IPS-18a (cell line): ENCODE measurements at regions not wholly inside any gene's neighbourhood (a gene's known extent, or its start where the extent isn't known, plus 50 kb on each side); places are given as distances from the start of the nearest gene placed in this dataset.
"Not testable (repeated sequence)": the region's sequence is repeated elsewhere in the genome, so short reads cannot be mapped to it uniquely, and the experiment has no call there.

Experiments
- H3K27ac ChIP-seq: one replicate; pipeline ENCODE4 v1.5.1; 2013; ENCODE audit warnings: low read length
- H3K27me3 ChIP-seq: one replicate; pipeline ENCODE4 v1.6.1; 2013; ENCODE audit warnings: mild to moderate bottlenecking, low read length; ENCODE audit not compliant: control insufficient read depth, insufficient read depth
- H3K36me3 ChIP-seq: one replicate; pipeline ENCODE4 v1.6.1; 2013; ENCODE audit warnings: low read depth, low read length; ENCODE audit not compliant: control insufficient read depth
- H3K4me1 ChIP-seq: one replicate; pipeline ENCODE4 v1.6.1; 2013; ENCODE audit warnings: low read depth, low read length; ENCODE audit not compliant: control insufficient read depth
- H3K4me3 ChIP-seq: one replicate; pipeline ENCODE4 v1.5.1; 2013; ENCODE audit warnings: low read length
- H3K9ac ChIP-seq: one replicate; pipeline ENCODE4 v1.6.1; 2013; ENCODE audit warnings: mild to moderate bottlenecking, low read length, moderate library complexity
- H3K9me3 ChIP-seq: one replicate; pipeline ENCODE4 v1.6.1; 2013; ENCODE audit warnings: low read depth, low read length; ENCODE audit not compliant: control insufficient read depth

- no peaks in the 10 kb centered on the region for H3K9me3 ChIP-seq
- H3K27me3 ChIP-seq = no peaks in the 10 kb centered on the region
- no peaks in the 10 kb centered on the region for H3K36me3 ChIP-seq
- no peak overlapping the region for H3K27ac ChIP-seq
- H3K4me1 ChIP-seq = no peaks in the 10 kb centered on the region
- H3K9ac ChIP-seq = no peak overlapping the region
- no peak overlapping the region for H3K4me3 ChIP-seq
These were observed 462.2 kb downstream of the PLOD2 start for GRCh38 chr3:145698749-145699148.

- Histone ChIP-seq H3K9me3 (no peaks in the 10 kb centered on the region), H3K4me3 (no peak overlapping the region), H3K27me3 (no peaks in the 10 kb centered on the region), H3K4me1 (no peaks in the 10 kb centered on the region), H3K9ac (no peak overlapping the region), H3K27ac (no peak overlapping the region), H3K36me3 (no peaks in the 10 kb centered on the region)
These were observed 457.0 kb downstream of the PLOD2 start for GRCh38 chr3:145704020-145704419.

- H3K4me1 ChIP-seq, H3K4me3 ChIP-seq, H3K9me3 ChIP-seq, H3K9ac ChIP-seq, H3K36me3 ChIP-seq, H3K27ac ChIP-seq, H3K27me3 ChIP-seq: not testable (repeated sequence)
These were observed 451.2 kb downstream of the PLOD2 start for GRCh38 chr3:145709779-145710178.

- no peaks in the 10 kb centered on the region for H3K9me3 ChIP-seq
- no peak overlapping the region for H3K9ac ChIP-seq
- H3K27me3 ChIP-seq = no peaks in the 10 kb centered on the region
- H3K4me3 ChIP-seq = no peak overlapping the region
- peaks cover 9% of the 10 kb centered on the region for H3K4me1 ChIP-seq
- no peaks in the 10 kb centered on the region for H3K36me3 ChIP-seq
- no peak overlapping the region for H3K27ac ChIP-seq
These were observed 444.5 kb downstream of the PLOD2 start for GRCh38 chr3:145716519-145716918.

GRCh38 chr3:145719114-145719513 lies 441.9 kb downstream of the PLOD2 start:
- no peak overlapping the region for H3K27ac ChIP-seq
- no peaks in the 10 kb centered on the region for H3K36me3 ChIP-seq
- H3K4me1 ChIP-seq = peaks cover 11% of the 10 kb centered on the region
- H3K9me3 ChIP-seq = no peaks in the 10 kb centered on the region
- no peaks in the 10 kb centered on the region for H3K27me3 ChIP-seq
- no peak overlapping the region for H3K9ac ChIP-seq
- no peak overlapping the region for H3K4me3 ChIP-seq

GRCh38 chr3:145721273-145721805 lies 439.6 kb downstream of the PLOD2 start:
- Histone ChIP-seq H3K27me3 (no peaks in the 10 kb centered on the region), H3K4me1 (peaks cover 11% of the 10 kb centered on the region), H3K36me3 (no peaks in the 10 kb centered on the region), H3K4me3 (no peak overlapping the region), H3K27ac (no peak overlapping the region), H3K9ac (no peak overlapping the region), H3K9me3 (no peaks in the 10 kb centered on the region)

GRCh38 chr3:145721815-145722214 lies 439.2 kb downstream of the PLOD2 start:
- no peaks in the 10 kb centered on the region for H3K36me3 ChIP-seq
- H3K9me3 ChIP-seq = no peaks in the 10 kb centered on the region
- no peak overlapping the region for H3K4me3 ChIP-seq
- H3K4me1 ChIP-seq = peaks cover 11% of the 10 kb centered on the region
- H3K9ac ChIP-seq = no peak overlapping the region
- no peaks in the 10 kb centered on the region for H3K27me3 ChIP-seq
- no peak overlapping the region for H3K27ac ChIP-seq

- Histone ChIP-seq H3K4me1 (no peaks in the 10 kb centered on the region), H3K36me3 (no peaks in the 10 kb centered on the region), H3K9ac (no peak overlapping the region), H3K27me3 (no peaks in the 10 kb centered on the region), H3K27ac (no peak overlapping the region), H3K9me3 (no peaks in the 10 kb centered on the region), H3K4me3 (no peak overlapping the region)
These were observed 433.5 kb downstream of the PLOD2 start for GRCh38 chr3:145727476-145727875.

- no peak overlapping the region for H3K27ac ChIP-seq
- H3K36me3 ChIP-seq = no peaks in the 10 kb centered on the region
- no peaks in the 10 kb centered on the region for H3K4me1 ChIP-seq
- no peak overlapping the region for H3K4me3 ChIP-seq
- H3K9me3 ChIP-seq = no peaks in the 10 kb centered on the region
- H3K27me3 ChIP-seq = no peaks in the 10 kb centered on the region
- H3K9ac ChIP-seq = no peak overlapping the region
These were observed 425.4 kb downstream of the PLOD2 start for GRCh38 chr3:145735631-145736030.

- Histone ChIP-seq H3K4me3 (no peak overlapping the region), H3K9ac (no peak overlapping the region), H3K36me3 (no peaks in the 10 kb centered on the region), H3K27ac (no peak overlapping the region), H3K4me1 (no peaks in the 10 kb centered on the region), H3K9me3 (no peaks in the 10 kb centered on the region), H3K27me3 (no peaks in the 10 kb centered on the region)
These were observed 423.0 kb downstream of the PLOD2 start for GRCh38 chr3:145737952-145738351.

- Histone ChIP-seq H3K27ac (no peak overlapping the region), H3K4me1 (no peaks in the 10 kb centered on the region), H3K9me3 (no peaks in the 10 kb centered on the region)
These were observed 421.1 kb downstream of the PLOD2 start for GRCh38 chr3:145739926-145740325.

GRCh38 chr3:145750657-145751056 lies 410.3 kb downstream of the PLOD2 start:
- no peaks in the 10 kb centered on the region for H3K9me3 ChIP-seq
- no peak overlapping the region for H3K9ac ChIP-seq
- no peaks in the 10 kb centered on the region for H3K36me3 ChIP-seq
- H3K4me3 ChIP-seq = no peak overlapping the region
- H3K27ac ChIP-seq = no peak overlapping the region
- H3K4me1 ChIP-seq = no peaks in the 10 kb centered on the region
- H3K27me3 ChIP-seq = no peaks in the 10 kb centered on the region

More at GRCh38 chr3:145739926-145740325, 421.1 kb downstream of the PLOD2 start:
- Histone ChIP-seq H3K27me3 (no peaks in the 10 kb centered on the region), H3K4me3 (no peak overlapping the region), H3K36me3 (no peaks in the 10 kb centered on the region), H3K9ac (no peak overlapping the region)
